ENCODE measurements at regions not wholly inside any gene's neighbourhood (a gene's known extent, or its start where the extent isn't known, plus 50 kb on each side); places are given as distances from the start of the nearest gene placed in this dataset.

DNA sequence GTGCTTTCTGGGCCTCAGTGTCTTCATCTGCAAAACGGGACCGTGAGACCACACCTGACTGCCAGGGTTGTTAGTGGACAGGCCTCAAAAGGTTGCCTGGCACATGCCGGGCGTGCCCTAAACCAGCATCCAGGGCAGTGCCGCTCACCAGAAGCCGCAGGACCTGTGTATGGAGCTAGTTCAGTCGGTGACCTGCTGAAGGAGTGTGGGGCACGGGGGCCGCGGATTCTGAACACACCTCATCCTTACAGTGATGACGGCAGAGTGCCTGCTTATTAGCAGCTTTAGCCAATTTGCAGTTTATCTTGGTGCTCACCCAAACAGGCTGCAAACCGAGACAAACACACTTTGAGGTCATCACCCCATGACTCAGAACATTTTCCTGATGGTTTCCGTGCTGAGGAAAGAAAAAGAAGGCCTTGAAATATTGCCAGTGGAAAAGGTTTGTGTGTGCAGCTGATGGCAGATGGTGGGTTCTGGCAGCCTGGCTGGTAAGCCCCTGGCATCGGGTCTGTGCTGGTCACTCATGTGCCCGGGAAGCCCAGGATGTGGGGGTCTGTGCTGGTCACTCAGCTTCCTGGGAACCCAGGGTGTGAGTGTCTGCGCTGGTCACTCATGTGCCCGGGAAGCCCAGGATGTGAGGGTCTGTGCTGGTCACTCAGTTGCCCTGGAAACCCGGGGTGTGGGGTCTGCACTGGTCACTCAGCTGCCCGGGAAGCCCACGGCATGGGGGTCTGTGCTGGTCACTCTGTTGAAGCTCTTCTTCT, 153.8 kb downstream of the ERMARD start:
- Histone ChIP-seq H2BK12ac (ENCODE audit: low read length in 2 of 2) (no peak overlapping the region), H2AFZ (ENCODE audit: low read depth, low read length) (no peak overlapping the region), H3K4me2 (ENCODE audit: low read length, poor library complexity, severe bottlenecking) (no peak overlapping the region), H4K91ac (ENCODE audit: low read length) (no peak overlapping the region), H2BK5ac (ENCODE audit: low read depth, low read length, poor library complexity, severe bottlenecking) (no peak overlapping the region), H3K9me3 (ENCODE audit: control insufficient read depth, low read length) (no peaks in the 10 kb centered on the region), H3K27me3 (ENCODE audit: control insufficient read depth in 1 of 2, insufficient read depth in 1 of 2, low read length in 2 of 2) (peaks cover 0 to 25% of the 10 kb centered on the region in 2 experiments), H2BK15ac (ENCODE audit: low read depth, poor library complexity, severe bottlenecking) (no peak overlapping the region), H3K27ac (ENCODE audit: low read length, poor library complexity, severe bottlenecking) (no peak overlapping the region), H3K4ac (ENCODE audit: low read depth in 1 of 2, low read length in 2 of 2) (no peak overlapping the region), H3K23ac (ENCODE audit: low read length in 2 of 2) (no peak overlapping the region), H3K79me1 (replicated peaks; ENCODE audit: low read length, poor library complexity, severe bottlenecking) (no peaks in the 10 kb centered on the region), H2BK120ac (ENCODE audit: low read depth, low read length) (no peak overlapping the region), H4K8ac (ENCODE audit: low read length) (no peak overlapping the region), H2AK5ac (ENCODE audit: low read length, severe bottlenecking) (no peak overlapping the region), H3K36me3 (ENCODE audit: control insufficient read depth in 1 of 2, insufficient read depth in 2 of 2, low read depth in 1 of 2, low read length in 2 of 2) (no peaks in the 10 kb centered on the region), H3K4me1 (ENCODE audit: control insufficient read depth, insufficient read depth, low read depth, low read length) (peaks cover 8% of the 10 kb centered on the region), H3K18ac (ENCODE audit: low read depth in 1 of 2, low read length in 2 of 2) (no peak overlapping the region), H3K4me3 (ENCODE audit: insufficient read depth in 1 of 2, low read depth in 1 of 2, low read length in 2 of 2) (no peak overlapping the region), H3K9ac (ENCODE audit: low read length) (no peak overlapping the region), H3K14ac (ENCODE audit: low read length in 2 of 2) (no peak overlapping the region)
- DNase-seq = peak; percentile 60
- WGBS = 67% methylated on average over 18 of the region's 20 CpGs

DNA sequence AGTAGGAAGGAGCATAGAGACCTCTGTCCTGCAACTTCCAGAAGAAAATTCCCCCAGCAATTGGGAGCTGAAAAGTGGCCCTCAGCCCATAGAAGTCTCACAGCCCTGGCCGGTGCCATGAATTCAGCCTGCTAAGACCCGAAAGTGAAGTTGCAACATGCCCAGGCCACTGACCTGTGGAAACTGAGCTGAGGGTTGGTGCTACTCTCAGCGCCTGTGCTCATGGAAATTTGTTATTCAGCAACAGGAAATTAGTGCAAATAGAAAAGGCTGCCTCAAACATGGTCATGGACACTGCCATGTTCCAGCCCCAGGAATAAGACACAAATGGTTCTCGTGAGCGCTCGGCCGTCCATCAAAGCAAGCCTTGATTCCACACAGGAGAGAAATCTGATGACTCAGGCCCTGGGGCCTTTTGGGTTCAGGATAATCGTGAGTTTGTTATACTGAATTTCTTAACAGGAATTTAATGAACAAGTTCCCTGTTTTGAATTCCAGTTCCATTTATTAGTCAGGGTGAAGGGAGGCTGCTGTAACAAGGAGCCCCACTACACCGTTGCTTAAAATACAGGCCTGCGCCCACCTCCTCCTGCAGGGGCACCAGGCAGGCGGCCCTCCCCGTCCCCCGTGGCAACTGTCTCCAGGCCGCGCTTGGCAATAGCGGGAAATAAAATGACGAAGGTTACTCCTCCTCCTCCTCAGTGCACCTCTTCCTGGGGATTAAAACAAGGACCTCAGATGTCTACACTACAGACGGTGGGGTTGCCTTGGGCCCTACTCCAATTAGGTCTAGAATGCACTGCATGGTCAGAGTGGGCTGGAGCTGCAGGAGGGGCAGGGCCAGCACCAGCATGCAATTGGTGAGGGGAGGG, 152.9 kb downstream of the ERMARD start:
- H2AK5ac ChIP-seq (ENCODE audit: low read length, severe bottlenecking) = no peak overlapping the region
- H3K4me1 ChIP-seq (ENCODE audit: control insufficient read depth, insufficient read depth, low read depth, low read length) = peaks cover 8% of the 10 kb centered on the region
- no peak overlapping the region for H4K91ac ChIP-seq (ENCODE audit: low read length)
- no peak overlapping the region for H3K27ac ChIP-seq (ENCODE audit: low read length, poor library complexity, severe bottlenecking)
- H3K36me3 ChIP-seq (ENCODE audit: control insufficient read depth in 1 of 2, insufficient read depth in 2 of 2, low read depth in 1 of 2, low read length in 2 of 2) = no peaks in the 10 kb centered on the region
- no peak overlapping the region for H3K14ac ChIP-seq (ENCODE audit: low read length in 2 of 2)
- H3K79me1 ChIP-seq (replicated peaks; ENCODE audit: low read length, poor library complexity, severe bottlenecking) = no peaks in the 10 kb centered on the region
- no peak overlapping the region for H4K8ac ChIP-seq (ENCODE audit: low read length)
- no peak overlapping the region for H3K4me2 ChIP-seq (ENCODE audit: low read length, poor library complexity, severe bottlenecking)
- H3K4ac ChIP-seq (ENCODE audit: low read depth in 1 of 2, low read length in 2 of 2) = no peak overlapping the region
- no peak overlapping the region for H3K18ac ChIP-seq (ENCODE audit: low read depth in 1 of 2, low read length in 2 of 2)
- H2BK120ac ChIP-seq (ENCODE audit: low read depth, low read length) = no peak overlapping the region
- H3K4me3 ChIP-seq (ENCODE audit: insufficient read depth in 1 of 2, low read depth in 1 of 2, low read length in 2 of 2) = no peak overlapping the region
- no peaks in the 10 kb centered on the region for H3K9me3 ChIP-seq (ENCODE audit: control insufficient read depth, low read length)
- H3K9ac ChIP-seq (ENCODE audit: low read length) = no peak overlapping the region
- DNase-seq = no peak
- 93% methylated on average over 17 of the region's 18 CpGs for WGBS
- no peak overlapping the region for H2BK12ac ChIP-seq (ENCODE audit: low read length in 2 of 2)
- no peak overlapping the region for H2BK5ac ChIP-seq (ENCODE audit: low read depth, low read length, poor library complexity, severe bottlenecking)
- no peak overlapping the region for H2AFZ ChIP-seq (ENCODE audit: low read depth, low read length)
- no peak overlapping the region for H3K23ac ChIP-seq (ENCODE audit: low read length in 2 of 2)
- no peak overlapping the region for H2BK15ac ChIP-seq (ENCODE audit: low read depth, poor library complexity, severe bottlenecking)
- peaks cover 0 to 25% of the 10 kb centered on the region in 2 experiments for H3K27me3 ChIP-seq (ENCODE audit: control insufficient read depth in 1 of 2, insufficient read depth in 1 of 2, low read length in 2 of 2)

DNA sequence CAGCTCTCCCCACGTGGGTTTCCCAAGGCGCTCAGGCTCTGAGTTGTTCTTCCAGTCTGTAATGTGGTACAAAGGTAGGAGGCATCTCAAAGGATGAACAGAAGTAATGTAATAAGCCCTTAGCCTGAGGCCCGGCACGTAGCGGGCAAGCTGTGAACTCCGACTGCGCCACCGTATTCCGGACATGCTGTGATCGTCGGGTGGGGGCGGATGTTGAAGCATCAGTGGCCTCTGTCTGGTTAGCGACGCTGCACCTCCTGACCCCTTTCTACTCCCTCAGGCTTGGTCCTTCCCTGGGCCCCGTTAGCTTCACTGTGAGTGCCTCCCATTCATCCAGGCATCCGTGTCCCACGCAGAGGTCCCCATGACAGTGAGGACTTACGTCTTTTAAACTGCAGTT, 151.7 kb downstream of the ERMARD start:
- DNase-seq = no peak
- Histone ChIP-seq H3K9ac (ENCODE audit: low read length) (no peak overlapping the region), H3K4me3 (ENCODE audit: insufficient read depth in 1 of 2, low read depth in 1 of 2, low read length in 2 of 2) (no peak overlapping the region), H3K23ac (ENCODE audit: low read length in 2 of 2) (no peak overlapping the region), H4K91ac (ENCODE audit: low read length) (no peak overlapping the region), H3K14ac (ENCODE audit: low read length in 2 of 2) (no peak overlapping the region), H3K4me2 (ENCODE audit: low read length, poor library complexity, severe bottlenecking) (no peak overlapping the region), H3K18ac (ENCODE audit: low read depth in 1 of 2, low read length in 2 of 2) (no peak overlapping the region), H3K36me3 (ENCODE audit: control insufficient read depth in 1 of 2, insufficient read depth in 2 of 2, low read depth in 1 of 2, low read length in 2 of 2) (no peaks in the 10 kb centered on the region), H2AK5ac (ENCODE audit: low read length, severe bottlenecking) (no peak overlapping the region), H3K27me3 (ENCODE audit: control insufficient read depth in 1 of 2, insufficient read depth in 1 of 2, low read length in 2 of 2) (peaks cover 0 to 14% of the 10 kb centered on the region in 2 experiments), H3K27ac (ENCODE audit: low read length, poor library complexity, severe bottlenecking) (no peak overlapping the region), H2BK120ac (ENCODE audit: low read depth, low read length) (no peak overlapping the region), H2BK12ac (ENCODE audit: low read length in 2 of 2) (no peak overlapping the region), H3K79me1 (replicated peaks; ENCODE audit: low read length, poor library complexity, severe bottlenecking) (no peaks in the 10 kb centered on the region), H3K4me1 (ENCODE audit: control insufficient read depth, insufficient read depth, low read depth, low read length) (peaks cover 8% of the 10 kb centered on the region), H2AFZ (ENCODE audit: low read depth, low read length) (no peak overlapping the region), H3K9me3 (ENCODE audit: control insufficient read depth, low read length) (peaks cover 3% of the 10 kb centered on the region), H4K8ac (ENCODE audit: low read length) (no peak overlapping the region), H2BK15ac (ENCODE audit: low read depth, poor library complexity, severe bottlenecking) (no peak overlapping the region), H3K4ac (ENCODE audit: low read depth in 1 of 2, low read length in 2 of 2) (no peak overlapping the region), H2BK5ac (ENCODE audit: low read depth, low read length, poor library complexity, severe bottlenecking) (no peak overlapping the region)
- 92% methylated on average over 18 of the region's 18 CpGs for WGBS

DNA sequence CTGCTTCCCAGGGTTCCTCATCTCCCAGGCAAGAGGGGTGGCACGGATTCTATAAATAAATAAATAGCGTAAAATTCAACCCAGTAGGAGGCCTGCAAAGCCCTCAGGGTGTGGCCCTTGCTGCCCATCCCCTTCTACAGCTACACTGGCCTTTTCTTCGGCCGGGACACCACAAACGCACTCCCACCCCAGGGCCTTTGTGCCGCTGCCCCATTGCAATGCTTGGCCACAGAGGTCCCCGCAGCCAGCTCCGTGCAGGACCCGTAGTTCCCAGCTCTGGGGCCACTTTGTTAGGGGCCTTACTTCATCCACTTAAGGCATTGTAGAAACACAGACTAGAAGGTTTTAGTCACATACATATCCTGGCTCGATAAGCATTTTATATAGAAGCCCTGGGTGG, 151.2 kb downstream of the ERMARD start:
- Histone ChIP-seq H3K4me2 (ENCODE audit: low read length, poor library complexity, severe bottlenecking) (no peak overlapping the region), H2BK15ac (ENCODE audit: low read depth, poor library complexity, severe bottlenecking) (no peak overlapping the region), H3K36me3 (ENCODE audit: control insufficient read depth in 1 of 2, insufficient read depth in 2 of 2, low read depth in 1 of 2, low read length in 2 of 2) (no peaks in the 10 kb centered on the region), H3K4me3 (ENCODE audit: insufficient read depth in 1 of 2, low read depth in 1 of 2, low read length in 2 of 2) (no peak overlapping the region), H3K18ac (ENCODE audit: low read depth in 1 of 2, low read length in 2 of 2) (no peak overlapping the region), H3K14ac (ENCODE audit: low read length in 2 of 2) (no peak overlapping the region), H3K4me1 (ENCODE audit: control insufficient read depth, insufficient read depth, low read depth, low read length) (peaks cover 8% of the 10 kb centered on the region), H3K27ac (ENCODE audit: low read length, poor library complexity, severe bottlenecking) (no peak overlapping the region), H3K9me3 (ENCODE audit: control insufficient read depth, low read length) (peaks cover 3% of the 10 kb centered on the region), H2AFZ (ENCODE audit: low read depth, low read length) (no peak overlapping the region), H4K91ac (ENCODE audit: low read length) (no peak overlapping the region), H4K8ac (ENCODE audit: low read length) (no peak overlapping the region), H3K79me1 (replicated peaks; ENCODE audit: low read length, poor library complexity, severe bottlenecking) (no peaks in the 10 kb centered on the region), H3K23ac (ENCODE audit: low read length in 2 of 2) (no peak overlapping the region), H2AK5ac (ENCODE audit: low read length, severe bottlenecking) (no peak overlapping the region), H3K9ac (ENCODE audit: low read length) (no peak overlapping the region), H3K4ac (ENCODE audit: low read depth in 1 of 2, low read length in 2 of 2) (no peak overlapping the region), H2BK12ac (ENCODE audit: low read length in 2 of 2) (no peak overlapping the region), H2BK120ac (ENCODE audit: low read depth, low read length) (no peak overlapping the region), H3K27me3 (ENCODE audit: control insufficient read depth in 1 of 2, insufficient read depth in 1 of 2, low read length in 2 of 2) (peaks cover 0 to 9% of the 10 kb centered on the region in 2 experiments), H2BK5ac (ENCODE audit: low read depth, low read length, poor library complexity, severe bottlenecking) (no peak overlapping the region)
- 89% methylated on average over 10 of the region's 10 CpGs for WGBS
- DNase-seq = no peak

All from mesenchymal stem cell (in vitro differentiated cells and primary cell).